ENCODE measurements at regions not wholly inside any gene's neighbourhood (a gene's known extent, or its start where the extent isn't known, plus 50 kb on each side); places are given as distances from the start of the nearest gene placed in this dataset.
"Not testable (repeated sequence)": the region's sequence is repeated elsewhere in the genome, so short reads cannot be mapped to it uniquely, and the experiment has no call there.

GRCh38 chr2:133878326-133878725, 310.1 kb upstream of the NCKAP5 start:
- no peaks in the 10 kb centered on the region for H3K4me1 ChIP-seq (ENCODE audit: control insufficient read depth, extremely low read depth, insufficient read depth, low read length)
- peaks cover 4% of the 10 kb centered on the region for H3K27me3 ChIP-seq (ENCODE audit: control insufficient read depth, insufficient read depth, low read length)
- H3K9me3 ChIP-seq (ENCODE audit: control insufficient read depth, insufficient read depth, low read depth, low read length) = no peaks in the 10 kb centered on the region
- H2AFZ ChIP-seq (ENCODE audit: low read length) = no peak overlapping the region
- no peak overlapping the region for H3K4me2 ChIP-seq (ENCODE audit: extremely low read depth, insufficient read depth, low read length)
- no peak for TF ChIP-seq EZH2 (IDR thresholded peaks at IDR 0.05; ENCODE audit: low read length, missing control alignments)
- no peak for TF ChIP-seq CTCF (conservative IDR thresholded peaks at IDR 0.05 in 1 of 2, IDR thresholded peaks at IDR 0.05 in 1 of 2; ENCODE audit: low read depth in 1 of 2, low read length in 2 of 2)
- no peak for DNase-seq (ENCODE audit: low read depth in 2 of 2)
- no peaks in the 10 kb centered on the region for H3K79me2 ChIP-seq (ENCODE audit: control insufficient read depth, insufficient read depth, low read length)
- H3K36me3 ChIP-seq (ENCODE audit: control insufficient read depth, insufficient read depth, low read length) = no peaks in the 10 kb centered on the region
- no peak overlapping the region for H3K27ac ChIP-seq (ENCODE audit: insufficient read depth, low read length)
- H3K4me3 ChIP-seq (replicated peaks in 1 of 4; ENCODE audit: control extremely low read depth in 1 of 4, insufficient read depth in 1 of 4, low read depth in 3 of 4, low read length in 4 of 4) = no peak overlapping the region
- H3K9ac ChIP-seq (ENCODE audit: insufficient read depth, low read length) = no peak overlapping the region
- no peaks in the 10 kb centered on the region for H4K20me1 ChIP-seq (ENCODE audit: control insufficient read depth, extremely low read depth, insufficient read depth, low read length)

GRCh38 chr2:133879703-133880102, 311.4 kb upstream of the NCKAP5 start:
- H4K20me1 ChIP-seq (ENCODE audit: control insufficient read depth, extremely low read depth, insufficient read depth, low read length) = no peaks in the 10 kb centered on the region
- H3K4me1 ChIP-seq (ENCODE audit: control insufficient read depth, extremely low read depth, insufficient read depth, low read length) = no peaks in the 10 kb centered on the region
- H2AFZ ChIP-seq (ENCODE audit: low read length) = no peak overlapping the region
- TF ChIP-seq CTCF (conservative IDR thresholded peaks at IDR 0.05 in 1 of 2, IDR thresholded peaks at IDR 0.05 in 1 of 2; ENCODE audit: low read depth in 1 of 2, low read length in 2 of 2) = no peak
- no peak for TF ChIP-seq EZH2 (IDR thresholded peaks at IDR 0.05; ENCODE audit: low read length, missing control alignments)
- no peaks in the 10 kb centered on the region for H3K79me2 ChIP-seq (ENCODE audit: control insufficient read depth, insufficient read depth, low read length)
- no peak overlapping the region for H3K4me3 ChIP-seq (replicated peaks in 1 of 4; ENCODE audit: control extremely low read depth in 1 of 4, insufficient read depth in 1 of 4, low read depth in 3 of 4, low read length in 4 of 4)
- no peak for DNase-seq (ENCODE audit: low read depth in 2 of 2)
- no peak overlapping the region for H3K27ac ChIP-seq (ENCODE audit: insufficient read depth, low read length)
- H3K36me3 ChIP-seq (ENCODE audit: control insufficient read depth, insufficient read depth, low read length) = no peaks in the 10 kb centered on the region
- peaks cover 4% of the 10 kb centered on the region for H3K27me3 ChIP-seq (ENCODE audit: control insufficient read depth, insufficient read depth, low read length)
- H3K9me3 ChIP-seq (ENCODE audit: control insufficient read depth, insufficient read depth, low read depth, low read length) = no peaks in the 10 kb centered on the region
- no peak overlapping the region for H3K9ac ChIP-seq (ENCODE audit: insufficient read depth, low read length)
- H3K4me2 ChIP-seq (ENCODE audit: extremely low read depth, insufficient read depth, low read length) = no peak overlapping the region

- not testable (repeated sequence) for H3K9ac ChIP-seq (ENCODE audit: insufficient read depth, low read length)
These were observed 313.9 kb upstream of the NCKAP5 start for GRCh38 chr2:133882159-133882558.

More at GRCh38 chr2:133882159-133882558, 313.9 kb upstream of the NCKAP5 start:
- not testable (repeated sequence) for H3K27me3 ChIP-seq (ENCODE audit: control insufficient read depth, insufficient read depth, low read length); H3K4me3 ChIP-seq (replicated peaks in 1 of 4; ENCODE audit: control extremely low read depth in 1 of 4, insufficient read depth in 1 of 4, low read depth in 3 of 4, low read length in 4 of 4); H3K4me1 ChIP-seq (ENCODE audit: control insufficient read depth, extremely low read depth, insufficient read depth, low read length); H2AFZ ChIP-seq (ENCODE audit: low read length); H3K79me2 ChIP-seq (ENCODE audit: control insufficient read depth, insufficient read depth, low read length); H3K36me3 ChIP-seq (ENCODE audit: control insufficient read depth, insufficient read depth, low read length); H3K27ac ChIP-seq (ENCODE audit: insufficient read depth, low read length); H4K20me1 ChIP-seq (ENCODE audit: control insufficient read depth, extremely low read depth, insufficient read depth, low read length); H3K4me2 ChIP-seq (ENCODE audit: extremely low read depth, insufficient read depth, low read length); DNase-seq (ENCODE audit: low read depth in 2 of 2); H3K9me3 ChIP-seq (ENCODE audit: control insufficient read depth, insufficient read depth, low read depth, low read length)
